ENCODE measurements at regions not wholly inside any gene's neighbourhood (a gene's known extent, or its start where the extent isn't known, plus 50 kb on each side); places are given as distances from the start of the nearest gene placed in this dataset.

DNA sequence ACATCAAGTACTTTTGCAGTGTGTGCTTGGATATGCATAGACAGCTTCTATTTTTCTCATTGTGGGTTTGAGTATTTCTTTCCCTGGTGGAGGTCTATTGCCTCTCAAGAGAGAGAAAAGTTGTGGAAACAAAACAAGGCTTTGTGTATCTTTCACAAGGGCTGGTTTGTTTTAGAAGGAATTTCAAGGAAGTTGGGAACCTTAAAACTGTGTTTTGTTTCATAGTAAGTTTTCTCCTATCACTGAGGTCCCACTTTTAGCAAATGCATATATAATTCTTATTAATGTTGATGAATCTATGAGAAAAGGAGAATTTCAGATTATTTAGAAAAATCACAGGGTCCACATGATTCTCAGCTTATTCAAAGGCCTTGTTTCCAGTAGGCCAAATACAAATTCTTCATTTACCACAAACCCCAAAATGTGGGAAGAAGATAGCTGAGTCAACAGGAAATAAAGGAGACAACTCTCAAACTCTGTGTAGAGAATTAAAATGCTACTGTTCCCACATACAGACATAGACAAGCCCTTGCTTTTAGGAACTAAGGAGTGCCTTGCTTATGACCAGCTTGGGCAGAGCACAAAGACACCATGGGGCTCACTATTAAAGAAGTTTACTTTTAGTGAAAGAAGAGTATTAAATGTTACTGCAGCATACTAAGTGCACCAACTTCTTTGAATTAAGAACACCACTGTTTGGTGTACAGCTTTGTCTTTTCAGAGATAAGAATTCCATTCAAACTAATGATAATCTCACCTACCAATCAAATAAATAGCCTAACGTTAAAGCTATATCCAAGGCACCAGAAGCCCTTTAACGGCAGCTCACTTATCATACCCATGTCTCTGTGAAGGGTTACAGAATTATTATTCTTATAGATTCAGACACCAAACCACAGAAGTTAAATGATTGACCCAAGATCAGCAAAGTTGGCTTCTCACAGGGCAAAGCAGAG is 177.4 kb upstream of the LEF1 start:
- Histone ChIP-seq H3K27me3 (ENCODE audit: control insufficient read depth in 3 of 3, insufficient read depth in 3 of 3, low read length in 2 of 3) (no peaks in the 10 kb centered on the region), H3K4me3 (no peak overlapping the region), H3K27ac (ENCODE audit: low read depth in 1 of 2, low read length in 1 of 2) (no peak overlapping the region), H3K36me3 (ENCODE audit: control insufficient read depth in 4 of 4, insufficient read depth in 4 of 4, low read length in 4 of 4) (no peaks in the 10 kb centered on the region), H3K9me3 (ENCODE audit: control insufficient read depth in 4 of 4, insufficient read depth in 3 of 4, low read length in 3 of 4) (peaks cover 0 to 1% (median 0%) of the 10 kb centered on the region in 4 donors), H3K9ac (ENCODE audit: insufficient read depth in 1 of 2, low read length in 2 of 2) (no peak overlapping the region), H3K4me1 (ENCODE audit: control insufficient read depth in 5 of 5, insufficient read depth in 5 of 5, low read length in 5 of 5) (peaks cover 0 to 1% (median 0%) of the 10 kb centered on the region in 5 donors)
- TF ChIP-seq, protein P1, sequence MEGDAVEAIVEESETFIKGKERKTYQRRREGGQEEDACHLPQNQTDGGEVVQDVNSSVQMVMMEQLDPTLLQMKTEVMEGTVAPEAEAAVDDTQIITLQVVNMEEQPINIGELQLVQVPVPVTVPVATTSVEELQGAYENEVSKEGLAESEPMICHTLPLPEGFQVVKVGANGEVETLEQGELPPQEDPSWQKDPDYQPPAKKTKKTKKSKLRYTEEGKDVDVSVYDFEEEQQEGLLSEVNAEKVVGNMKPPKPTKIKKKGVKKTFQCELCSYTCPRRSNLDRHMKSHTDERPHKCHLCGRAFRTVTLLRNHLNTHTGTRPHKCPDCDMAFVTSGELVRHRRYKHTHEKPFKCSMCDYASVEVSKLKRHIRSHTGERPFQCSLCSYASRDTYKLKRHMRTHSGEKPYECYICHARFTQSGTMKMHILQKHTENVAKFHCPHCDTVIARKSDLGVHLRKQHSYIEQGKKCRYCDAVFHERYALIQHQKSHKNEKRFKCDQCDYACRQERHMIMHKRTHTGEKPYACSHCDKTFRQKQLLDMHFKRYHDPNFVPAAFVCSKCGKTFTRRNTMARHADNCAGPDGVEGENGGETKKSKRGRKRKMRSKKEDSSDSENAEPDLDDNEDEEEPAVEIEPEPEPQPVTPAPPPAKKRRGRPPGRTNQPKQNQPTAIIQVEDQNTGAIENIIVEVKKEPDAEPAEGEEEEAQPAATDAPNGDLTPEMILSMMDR (IDR thresholded peaks at IDR 0.05; ENCODE audit: control extremely low read depth, extremely low read depth): no peak
- ATAC-seq (ENCODE audit: insufficient read depth, low FRiP score) (no peak), DNase-seq (no peak)
- 66 to 84% methylated on average over 2 of the region's 2 CpGs for WGBS, 2 donors

DNA sequence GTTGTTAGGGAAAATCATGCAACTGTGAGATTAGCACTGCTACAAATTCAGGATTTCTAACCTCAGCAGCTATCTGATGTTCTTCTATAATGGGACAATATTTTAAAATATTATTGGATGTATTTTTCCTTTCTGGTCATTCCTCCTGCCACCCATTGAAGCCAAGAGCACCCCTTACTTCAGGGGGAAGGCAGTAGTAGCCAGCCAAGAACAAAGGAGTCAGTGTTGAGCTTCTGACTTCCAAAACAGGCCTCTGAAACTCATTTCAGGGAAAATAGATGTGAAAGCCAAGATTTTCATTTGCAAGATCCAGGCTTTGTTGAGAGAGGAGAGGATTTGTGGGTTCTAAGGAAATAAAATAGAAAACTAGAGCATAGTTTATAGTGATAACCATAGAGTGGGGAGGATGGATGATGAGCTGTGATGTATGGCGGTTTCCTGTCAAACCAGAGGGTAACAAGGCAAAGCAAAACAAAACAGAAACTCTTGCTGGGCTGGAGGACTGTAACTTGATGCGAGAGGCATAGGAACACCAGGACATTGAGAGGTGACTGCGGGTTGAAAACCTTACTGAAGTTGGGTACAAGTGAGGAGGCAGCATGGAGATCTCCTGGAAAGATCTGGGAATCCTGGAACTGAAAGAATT is 173.7 kb upstream of the LEF1 start:
- peak in 2 of 3 donors; percentile 34 to 56 for DNase-seq
- Histone ChIP-seq H3K9me3 (ENCODE audit: control insufficient read depth in 4 of 4, insufficient read depth in 3 of 4, low read length in 3 of 4) (peaks cover 0 to 1% (median 0%) of the 10 kb centered on the region in 4 donors), H3K27ac (ENCODE audit: low read depth in 1 of 2, low read length in 1 of 2) (no peak overlapping the region), H3K9ac (ENCODE audit: insufficient read depth in 1 of 2, low read length in 2 of 2) (no peak overlapping the region), H3K4me3 (no peak overlapping the region), H3K27me3 (ENCODE audit: control insufficient read depth in 3 of 3, insufficient read depth in 3 of 3, low read length in 2 of 3) (no peaks in the 10 kb centered on the region), H3K4me1 (ENCODE audit: control insufficient read depth in 5 of 5, insufficient read depth in 5 of 5, low read length in 5 of 5) (peaks cover 0 to 5% (median 4%) of the 10 kb centered on the region in 5 donors), H3K36me3 (ENCODE audit: control insufficient read depth in 4 of 4, insufficient read depth in 4 of 4, low read length in 4 of 4) (no peaks in the 10 kb centered on the region)
- no peak for ATAC-seq (ENCODE audit: insufficient read depth, low FRiP score)
- WGBS, 2 donors: 76 to 78% methylated on average over 3 of the region's 3 CpGs
- TF ChIP-seq, protein P1 (IDR thresholded peaks at IDR 0.05; ENCODE audit: control extremely low read depth, extremely low read depth): no peak

DNA sequence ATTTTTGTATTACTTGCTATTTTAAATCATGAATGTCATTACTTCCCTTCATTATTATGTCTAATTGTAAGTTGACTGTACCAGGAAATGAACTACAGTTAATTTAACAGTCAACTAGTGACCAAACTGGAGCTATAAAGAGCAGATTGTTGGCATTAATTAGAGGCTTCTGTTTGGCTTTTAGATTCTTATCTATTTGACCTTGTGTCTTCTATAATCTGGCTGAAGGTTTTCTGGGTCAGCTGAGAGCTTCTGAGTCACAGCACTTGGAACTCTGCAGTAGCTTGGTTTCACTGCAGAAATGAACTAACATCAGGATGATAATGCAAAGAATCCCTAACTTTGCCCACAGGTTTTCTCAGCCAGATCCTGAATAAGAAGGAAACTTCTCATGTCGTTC is 169.2 kb upstream of the LEF1 start:
- TF ChIP-seq, protein P1 (IDR thresholded peaks at IDR 0.05; ENCODE audit: control extremely low read depth, extremely low read depth): no peak
- Histone ChIP-seq H3K4me3 (no peak overlapping the region), H3K27me3 (ENCODE audit: control insufficient read depth in 3 of 3, insufficient read depth in 3 of 3, low read length in 2 of 3) (no peaks in the 10 kb centered on the region), H3K9me3 (ENCODE audit: control insufficient read depth in 4 of 4, insufficient read depth in 3 of 4, low read length in 3 of 4) (no peaks in the 10 kb centered on the region), H3K9ac (ENCODE audit: insufficient read depth in 1 of 2, low read length in 2 of 2) (no peak overlapping the region), H3K4me1 (ENCODE audit: control insufficient read depth in 5 of 5, insufficient read depth in 5 of 5, low read length in 5 of 5) (peaks cover 0 to 5% (median 4%) of the 10 kb centered on the region in 5 donors), H3K27ac (ENCODE audit: low read depth in 1 of 2, low read length in 1 of 2) (no peak overlapping the region), H3K36me3 (ENCODE audit: control insufficient read depth in 4 of 4, insufficient read depth in 4 of 4, low read length in 4 of 4) (no peaks in the 10 kb centered on the region)
- DNase-seq (no peak), ATAC-seq (ENCODE audit: insufficient read depth, low FRiP score) (peak; percentile 13)
- WGBS, 2 donors: 37 to 61% methylated on average over 1 of the region's 1 CpG
